SK-N-SH (cell line): ENCODE measurements at regions not wholly inside any gene's neighbourhood (a gene's known extent, or its start where the extent isn't known, plus 50 kb on each side); places are given as distances from the start of the nearest gene placed in this dataset.

Experiments used
- CTCF ChIA-PET: fragments of 300-600, 350-600 bp; formaldehyde crosslinking; extraction: SDS; loops from one replicate; lab custom pipeline; 2021; lab: Yijun Ruan, JAX
- POLR2A ChIA-PET: fragments of 350-600 bp; sonication (Branson Sonifier 250); formaldehyde crosslinking; extraction: SDS; loops from one replicate; lab custom pipeline; 2020; ENCODE audit warnings: antibody characterized with exemption, inconsistent platforms; lab: Yijun Ruan, JAX
- DNase-seq: peaks from one replicate; pipeline ENCODE4 v3.0.0; 2012
- H2AFZ ChIP-seq: fragments of 200-600 bp; sonication (generic); 2 replicates; pipeline ENCODE4 v1.8.1; 2016; ENCODE audit warnings: antibody characterized with exemption, mild to moderate bottlenecking, low read depth
- H3F3A ChIP-seq: fragments of 200-600 bp; sonication (generic); replicated peaks from 2 replicates; pipeline ENCODE3; 2016; ENCODE audit warnings: antibody characterized with exemption, mild to moderate bottlenecking; ENCODE audit not compliant: insufficient read depth
- H3K27ac ChIP-seq, 2 experiments: fragments of 200-500 bp in 1 of 2; fragments of 200-600 bp in 1 of 2; sonication (Bioruptor generic) in 1 of 2; sonication (generic), shearing (Covaris generic) in 1 of 2; 2 replicates each; pipeline versions ENCODE4 v1.5.1 to v1.6.1; 2014 to 2016; ENCODE audit warnings: low read depth in 2 of 2, inconsistent platforms in 1 of 2, low read length in 1 of 2, mild to moderate bottlenecking in 1 of 2, mixed read lengths in 1 of 2
- H3K27me3 ChIP-seq: fragments of 200-600 bp; sonication (generic), shearing (Covaris generic); 2 replicates; pipeline ENCODE4 v1.6.1; 2016; ENCODE audit warnings: mixed run types; ENCODE audit not compliant: insufficient read depth
- H3K36me3 ChIP-seq, 2 experiments: fragments of 200-500 bp in 1 of 2; fragments of 200-600 bp in 1 of 2; sonication (Bioruptor generic) in 1 of 2; sonication (generic) in 1 of 2; replicated peaks in 1 of 2; 2 replicates each; pipeline versions ENCODE3 to v1.5.1; 2014 to 2016; ENCODE audit warnings: low read length in 1 of 2, mild to moderate bottlenecking in 1 of 2; ENCODE audit not compliant: insufficient read depth in 2 of 2, control insufficient read depth in 1 of 2
- H3K4me1 ChIP-seq, 2 experiments: fragments of 200-500 bp in 1 of 2; fragments of 200-600 bp in 1 of 2; sonication (Bioruptor generic) in 1 of 2; sonication (generic), shearing (Covaris generic) in 1 of 2; 2 replicates each; pipeline versions ENCODE4 v1.5.1 to v1.6.1; 2014 to 2016; ENCODE audit warnings: low read depth in 1 of 2, low read length in 1 of 2, mixed run types in 1 of 2; ENCODE audit not compliant: insufficient read depth in 2 of 2, control insufficient read depth in 1 of 2
- H3K4me2 ChIP-seq: fragments of 200-600 bp; sonication (generic), shearing (Covaris generic); 2 replicates; pipeline ENCODE4 v1.6.1; 2017; ENCODE audit warnings: mixed run types
- H3K4me3 ChIP-seq, 2 experiments: fragments of 200-500 bp in 1 of 2; fragments of 200-600 bp in 1 of 2; sonication (Bioruptor generic) in 1 of 2; sonication (generic), shearing (Covaris generic) in 1 of 2; 2 replicates each; pipeline versions ENCODE4 v1.5.1 to v1.8.1; 2014 to 2016; ENCODE audit warnings: low read depth in 2 of 2, inconsistent platforms in 1 of 2, low read length in 1 of 2, mild to moderate bottlenecking in 1 of 2, mixed read lengths in 1 of 2, moderate library complexity in 1 of 2
- H3K79me2 ChIP-seq: fragments of 200-600 bp; sonication (generic); 2 replicates; pipeline ENCODE4 v1.8.1; 2017; ENCODE audit warnings: mild to moderate bottlenecking; ENCODE audit not compliant: insufficient read depth
- H3K9ac ChIP-seq: fragments of 200-600 bp; sonication (generic); 2 replicates; pipeline ENCODE4 v1.6.1; 2017; ENCODE audit warnings: mixed run types
- H3K9me2 ChIP-seq: fragments of 200-600 bp; sonication (generic); 2 replicates; pipeline ENCODE4 v1.6.1; 2017; ENCODE audit warnings: mixed run types
- H3K9me3 ChIP-seq: fragments of 200-600 bp; sonication (generic); 2 replicates; pipeline ENCODE4 v1.6.1; 2017; ENCODE audit warnings: mixed run types, mild to moderate bottlenecking, moderate library complexity
- H4K20me1 ChIP-seq: fragments of 200-600 bp; sonication (generic); 2 replicates; pipeline ENCODE4 v1.6.1; 2017; ENCODE audit warnings: mild to moderate bottlenecking, mixed run types; ENCODE audit not compliant: insufficient read depth
- EP300 ChIP-seq, 2 experiments: IDR thresholded peaks; 2 replicates each; pipeline versions ENCODE4 v1.4.0 to v1.6.1; 2012; ENCODE audit warnings: borderline replicate concordance in 1 of 2, low read depth in 1 of 2, low read length in 1 of 2
- EZH2phosphoT487 ChIP-seq: fragments of 200-600 bp; sonication (generic); IDR thresholded peaks from 2 replicates; pipeline ENCODE4 v1.6.1; 2017; ENCODE audit warnings: low read depth, mixed run types, mild to moderate bottlenecking, antibody characterized with exemption, moderate library complexity, borderline replicate concordance
- FOXJ3 ChIP-seq: sonication (generic); formaldehyde crosslinking; IDR thresholded peaks from 2 replicates; pipeline ENCODE4 v1.5.1; 2020; ENCODE audit warnings: mild to moderate bottlenecking, missing genetic modification reagents
- FOXM1 ChIP-seq: IDR thresholded peaks from 2 replicates; pipeline ENCODE4 v1.4.0; 2012; ENCODE audit warnings: low read depth, mild to moderate bottlenecking
- GABPA ChIP-seq: IDR thresholded peaks from 2 replicates; pipeline ENCODE4 v1.4.0; 2012; ENCODE audit warnings: low read depth, mild to moderate bottlenecking
- GATA2 ChIP-seq: sonication (generic); formaldehyde crosslinking; IDR thresholded peaks from 2 replicates; pipeline ENCODE4 v1.5.0; 2020; ENCODE audit warnings: mild to moderate bottlenecking, missing genetic modification reagents
- POLR2AphosphoS5 ChIP-seq: IDR thresholded peaks from 2 replicates; pipeline ENCODE4 v1.6.1; 2012; ENCODE audit warnings: low read depth, low read length
- RAD21 ChIP-seq: IDR thresholded peaks from 2 replicates; pipeline ENCODE4 v1.6.1; 2012; ENCODE audit warnings: mild to moderate bottlenecking, low read length
- RCOR1 ChIP-seq: fragments of 150-350 bp; IDR thresholded peaks from 2 replicates; pipeline ENCODE4 v1.6.1; 2017; ENCODE audit warnings: antibody characterized with exemption, low read length
- RFX5 ChIP-seq: IDR thresholded peaks from 2 replicates; pipeline ENCODE4 v1.6.1; 2012; ENCODE audit warnings: mild to moderate bottlenecking, improper control_type of control experiment, low read length
- SMC3 ChIP-seq: IDR thresholded peaks from 2 replicates; pipeline ENCODE4 v1.6.1; 2012; ENCODE audit warnings: low read depth, low read length, improper control_type of control experiment
- TCF12 ChIP-seq: IDR thresholded peaks from 2 replicates; pipeline ENCODE4 v1.4.0; 2012
- TEAD4 ChIP-seq: IDR thresholded peaks from 2 replicates; pipeline ENCODE4 v1.4.0; 2012; ENCODE audit warnings: mild to moderate bottlenecking, borderline replicate concordance; ENCODE audit not compliant: insufficient read depth
- WGBS: methylation state at CpG from one replicate; pipeline ENCODE4 v1.1.6; 2017; ENCODE audit warnings: low lambda C conversion rate; 5-methylcytosine and 5-hydroxymethylcytosine counted together
- TF ChIP-seq, protein P1 (sequence below): fragments of 150-350 bp; IDR thresholded peaks from 2 replicates; pipeline ENCODE4 v1.6.1; 2016; ENCODE audit warnings: mild to moderate bottlenecking, low read depth, low read length
- TF ChIP-seq, protein P2 (sequence below): IDR thresholded peaks from 2 replicates; pipeline ENCODE4 v1.6.1; 2012; ENCODE audit warnings: mild to moderate bottlenecking, low read depth, low read length, moderate library complexity
- TF ChIP-seq, protein P3 (sequence below): IDR thresholded peaks from 2 replicates; pipeline ENCODE4 v1.4.0; 2012; ENCODE audit warnings: low read depth, borderline replicate concordance
- TF ChIP-seq, protein P4 (sequence below): IDR thresholded peaks from 2 replicates; pipeline ENCODE4 v1.4.0; 2012; ENCODE audit warnings: low read depth

DNA sequence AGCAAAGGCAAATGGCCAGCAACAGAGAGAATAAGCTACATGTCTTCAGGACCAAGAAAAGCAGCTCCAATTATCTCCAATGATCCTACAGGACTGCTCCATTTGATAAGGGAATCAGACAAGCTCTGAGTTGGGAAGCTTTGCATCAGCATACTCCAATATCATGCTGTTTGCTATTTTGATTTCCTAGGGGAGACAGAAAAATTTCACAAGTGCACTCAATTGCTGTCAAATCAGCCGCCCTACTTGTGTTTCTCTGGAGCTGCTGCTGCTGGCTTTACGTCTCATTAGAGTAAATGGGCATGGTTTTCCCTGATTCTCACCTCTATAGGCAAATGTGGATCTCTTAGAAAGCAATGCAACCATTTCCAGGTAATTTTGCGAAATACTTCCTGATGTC lies 201.7 kb downstream of the PRELID2 start:
- Histone ChIP-seq H2AFZ (no peak overlapping the region), H3K36me3 (no peaks in the 10 kb centered on the region), H3K4me2 (no peak overlapping the region), H4K20me1 (no peaks in the 10 kb centered on the region), H3K27me3 (no peaks in the 10 kb centered on the region), H3K27ac (no peak overlapping the region), H3K9ac (no peak overlapping the region), H3K9me3 (no peaks in the 10 kb centered on the region), H3K4me1 (no peaks in the 10 kb centered on the region; a peak in 2 of 4 replicates), H3K4me3 (no peak overlapping the region), H3K79me2 (no peaks in the 10 kb centered on the region), H3K9me2 (no peaks in the 10 kb centered on the region), H3F3A (no peaks in the 10 kb centered on the region)
- WGBS, result 79% methylated on average over 3 of the region's 3 CpGs
- DNase-seq, result no peak
- ChIA-PET CTCF (no interaction called here), POLR2A (no interaction called here)
- TF ChIP-seq GATA2 (CRISPR knock-in tag) (no peak), SMC3 (no peak), RAD21 (no peak), RCOR1 (no peak), FOXM1 (no peak), TCF12 (no peak), POLR2AphosphoS5 (no peak), FOXJ3 (CRISPR knock-in tag) (no peak), EP300 (IDR thresholded peaks at IDR 0.05; ENCODE audit: borderline replicate concordance in 1 of 2, low read depth in 1 of 2, low read length in 1 of 2) (no peak), EZH2phosphoT487 (no peak), TEAD4 (no peak), GABPA (no peak), RFX5 (no peak)
- TF ChIP-seq, protein P1, sequence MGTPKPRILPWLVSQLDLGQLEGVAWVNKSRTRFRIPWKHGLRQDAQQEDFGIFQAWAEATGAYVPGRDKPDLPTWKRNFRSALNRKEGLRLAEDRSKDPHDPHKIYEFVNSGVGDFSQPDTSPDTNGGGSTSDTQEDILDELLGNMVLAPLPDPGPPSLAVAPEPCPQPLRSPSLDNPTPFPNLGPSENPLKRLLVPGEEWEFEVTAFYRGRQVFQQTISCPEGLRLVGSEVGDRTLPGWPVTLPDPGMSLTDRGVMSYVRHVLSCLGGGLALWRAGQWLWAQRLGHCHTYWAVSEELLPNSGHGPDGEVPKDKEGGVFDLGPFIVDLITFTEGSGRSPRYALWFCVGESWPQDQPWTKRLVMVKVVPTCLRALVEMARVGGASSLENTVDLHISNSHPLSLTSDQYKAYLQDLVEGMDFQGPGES, result no peak
- TF ChIP-seq, protein P2, sequence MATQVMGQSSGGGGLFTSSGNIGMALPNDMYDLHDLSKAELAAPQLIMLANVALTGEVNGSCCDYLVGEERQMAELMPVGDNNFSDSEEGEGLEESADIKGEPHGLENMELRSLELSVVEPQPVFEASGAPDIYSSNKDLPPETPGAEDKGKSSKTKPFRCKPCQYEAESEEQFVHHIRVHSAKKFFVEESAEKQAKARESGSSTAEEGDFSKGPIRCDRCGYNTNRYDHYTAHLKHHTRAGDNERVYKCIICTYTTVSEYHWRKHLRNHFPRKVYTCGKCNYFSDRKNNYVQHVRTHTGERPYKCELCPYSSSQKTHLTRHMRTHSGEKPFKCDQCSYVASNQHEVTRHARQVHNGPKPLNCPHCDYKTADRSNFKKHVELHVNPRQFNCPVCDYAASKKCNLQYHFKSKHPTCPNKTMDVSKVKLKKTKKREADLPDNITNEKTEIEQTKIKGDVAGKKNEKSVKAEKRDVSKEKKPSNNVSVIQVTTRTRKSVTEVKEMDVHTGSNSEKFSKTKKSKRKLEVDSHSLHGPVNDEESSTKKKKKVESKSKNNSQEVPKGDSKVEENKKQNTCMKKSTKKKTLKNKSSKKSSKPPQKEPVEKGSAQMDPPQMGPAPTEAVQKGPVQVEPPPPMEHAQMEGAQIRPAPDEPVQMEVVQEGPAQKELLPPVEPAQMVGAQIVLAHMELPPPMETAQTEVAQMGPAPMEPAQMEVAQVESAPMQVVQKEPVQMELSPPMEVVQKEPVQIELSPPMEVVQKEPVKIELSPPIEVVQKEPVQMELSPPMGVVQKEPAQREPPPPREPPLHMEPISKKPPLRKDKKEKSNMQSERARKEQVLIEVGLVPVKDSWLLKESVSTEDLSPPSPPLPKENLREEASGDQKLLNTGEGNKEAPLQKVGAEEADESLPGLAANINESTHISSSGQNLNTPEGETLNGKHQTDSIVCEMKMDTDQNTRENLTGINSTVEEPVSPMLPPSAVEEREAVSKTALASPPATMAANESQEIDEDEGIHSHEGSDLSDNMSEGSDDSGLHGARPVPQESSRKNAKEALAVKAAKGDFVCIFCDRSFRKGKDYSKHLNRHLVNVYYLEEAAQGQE, result no peak
- TF ChIP-seq, protein P3, sequence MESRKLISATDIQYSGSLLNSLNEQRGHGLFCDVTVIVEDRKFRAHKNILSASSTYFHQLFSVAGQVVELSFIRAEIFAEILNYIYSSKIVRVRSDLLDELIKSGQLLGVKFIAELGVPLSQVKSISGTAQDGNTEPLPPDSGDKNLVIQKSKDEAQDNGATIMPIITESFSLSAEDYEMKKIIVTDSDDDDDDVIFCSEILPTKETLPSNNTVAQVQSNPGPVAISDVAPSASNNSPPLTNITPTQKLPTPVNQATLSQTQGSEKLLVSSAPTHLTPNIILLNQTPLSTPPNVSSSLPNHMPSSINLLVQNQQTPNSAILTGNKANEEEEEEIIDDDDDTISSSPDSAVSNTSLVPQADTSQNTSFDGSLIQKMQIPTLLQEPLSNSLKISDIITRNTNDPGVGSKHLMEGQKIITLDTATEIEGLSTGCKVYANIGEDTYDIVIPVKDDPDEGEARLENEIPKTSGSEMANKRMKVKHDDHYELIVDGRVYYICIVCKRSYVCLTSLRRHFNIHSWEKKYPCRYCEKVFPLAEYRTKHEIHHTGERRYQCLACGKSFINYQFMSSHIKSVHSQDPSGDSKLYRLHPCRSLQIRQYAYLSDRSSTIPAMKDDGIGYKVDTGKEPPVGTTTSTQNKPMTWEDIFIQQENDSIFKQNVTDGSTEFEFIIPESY, result no peak
- TF ChIP-seq, protein P4, sequence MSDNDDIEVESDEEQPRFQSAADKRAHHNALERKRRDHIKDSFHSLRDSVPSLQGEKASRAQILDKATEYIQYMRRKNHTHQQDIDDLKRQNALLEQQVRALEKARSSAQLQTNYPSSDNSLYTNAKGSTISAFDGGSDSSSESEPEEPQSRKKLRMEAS, result no peak
